Liver (tissue), 7 donors: ENCODE measurements at regions not wholly inside any gene's neighbourhood (a gene's known extent, or its start where the extent isn't known, plus 50 kb on each side); places are given as distances from the start of the nearest gene placed in this dataset.

Experiments used
- DNase-seq: peaks from one replicate; pipeline ENCODE4 v3.0.0-alpha.2; 2017; ENCODE audit warnings: low spot score
- H3K27ac ChIP-seq, 2 donors: one replicate each; pipeline ENCODE4 v1.7.0; 2013; ENCODE audit warnings: inconsistent platforms in 2 of 2, low read length in 2 of 2, control low read depth in 1 of 2, low read depth in 1 of 2, mild to moderate bottlenecking in 1 of 2
- H3K27me3 ChIP-seq, 4 donors: one replicate each; pipeline versions ENCODE4 v1.6.1 to v1.7.0; 2013; ENCODE audit warnings: low read length in 3 of 4, inconsistent platforms in 1 of 4, mild to moderate bottlenecking in 1 of 4, moderate library complexity in 1 of 4; ENCODE audit not compliant: control insufficient read depth in 4 of 4, insufficient read depth in 4 of 4
- H3K36me3 ChIP-seq, 4 donors: one replicate each; pipeline versions ENCODE4 v1.6.1 to v1.7.0; 2013; ENCODE audit warnings: low read length in 3 of 4, mild to moderate bottlenecking in 3 of 4, low read depth in 1 of 4, moderate library complexity in 1 of 4; ENCODE audit not compliant: control insufficient read depth in 4 of 4, insufficient read depth in 3 of 4
- H3K4me1 ChIP-seq, 4 donors: one replicate each; pipeline versions ENCODE4 v1.6.1 to v1.7.0; 2013; ENCODE audit warnings: low read length in 3 of 4, mild to moderate bottlenecking in 3 of 4, moderate library complexity in 1 of 4; ENCODE audit not compliant: control insufficient read depth in 4 of 4, insufficient read depth in 4 of 4
- H3K4me3 ChIP-seq, 3 donors: one replicate each; pipeline versions ENCODE4 v1.6.1 to v1.7.0; 2013; ENCODE audit warnings: low read length in 3 of 3, control low read depth in 1 of 3, low read depth in 1 of 3, mild to moderate bottlenecking in 1 of 3
- H3K9ac ChIP-seq, 2 donors: one replicate each; pipeline ENCODE4 v1.7.0; 2013; ENCODE audit warnings: low read length in 2 of 2, mild to moderate bottlenecking in 2 of 2, moderate library complexity in 2 of 2, control low read depth in 1 of 2, low read depth in 1 of 2
- H3K9me3 ChIP-seq, 4 donors: one replicate each; pipeline versions ENCODE4 v1.6.1 to v1.7.0; 2013; ENCODE audit warnings: low read length in 3 of 4; ENCODE audit not compliant: control insufficient read depth in 4 of 4
- EGR1 ChIP-seq, 2 donors: IDR thresholded peaks; 2 replicates each; pipeline ENCODE4 v1.6.1; 2016 to 2018; ENCODE audit warnings: antibody characterized with exemption in 2 of 2, low read depth in 2 of 2
- FOXA1 ChIP-seq: IDR thresholded peaks from 2 replicates; pipeline ENCODE4 v1.6.1; 2016; ENCODE audit warnings: antibody characterized with exemption
- FOXA2 ChIP-seq: IDR thresholded peaks from 2 replicates; pipeline ENCODE4 v1.6.1; 2016; ENCODE audit warnings: antibody characterized with exemption
- GABPA ChIP-seq, 2 donors: IDR thresholded peaks in 1 of 2; conservative IDR thresholded peaks in 1 of 2; 2 replicates each; pipeline ENCODE4 v1.6.1; 2016; ENCODE audit warnings: antibody characterized with exemption in 2 of 2, mild to moderate bottlenecking in 1 of 2, moderate library complexity in 1 of 2
- HNF4A ChIP-seq, 2 donors: conservative IDR thresholded peaks; 2 replicates each; pipeline ENCODE4 v1.6.1; 2016; ENCODE audit warnings: antibody characterized with exemption in 2 of 2, mild to moderate bottlenecking in 2 of 2
- HNF4G ChIP-seq: IDR thresholded peaks from 2 replicates; pipeline ENCODE4 v1.6.1; 2016; ENCODE audit warnings: antibody characterized with exemption
- JUND ChIP-seq, 2 donors: IDR thresholded peaks; 2 replicates each; pipeline ENCODE4 v1.6.1; 2016; ENCODE audit warnings: antibody characterized with exemption in 2 of 2
- NR2F2 ChIP-seq: IDR thresholded peaks from 2 replicates; pipeline ENCODE4 v1.6.1; 2016; ENCODE audit warnings: antibody characterized with exemption
- SP1 ChIP-seq: IDR thresholded peaks from 2 replicates; pipeline ENCODE4 v1.6.1; 2018; ENCODE audit warnings: antibody characterized with exemption, mild to moderate bottlenecking
- TAF1 ChIP-seq: conservative IDR thresholded peaks from 2 replicates; pipeline ENCODE4 v1.6.1; 2016; ENCODE audit warnings: antibody characterized with exemption, mild to moderate bottlenecking
- YY1 ChIP-seq: IDR thresholded peaks from 2 replicates; pipeline ENCODE4 v1.6.1; 2016; ENCODE audit warnings: antibody characterized with exemption, mild to moderate bottlenecking
- WGBS: extraction: QIAGEN DNeasy Blood & Tissue Kit; methylation state at CpG from one replicate; pipeline ENCODE4 v1.1.7; 2013; 5-methylcytosine and 5-hydroxymethylcytosine counted together
- TF ChIP-seq, protein P1 (sequence below): IDR thresholded peaks from 2 replicates; pipeline ENCODE4 v1.6.1; 2016; ENCODE audit warnings: antibody characterized with exemption
- TF ChIP-seq, protein P2 (sequence below): IDR thresholded peaks from 2 replicates; pipeline ENCODE4 v1.6.1; 2016; ENCODE audit warnings: antibody characterized with exemption
- donor health status: healthy.
- donor health status: healthy.
- donor health status: healthy.
- donor health status: healthy.

GRCh38 chr1:13901597-13901996, 201.6 kb downstream of the PRDM2 start:
- no peak overlapping the region for H3K9ac ChIP-seq
- H3K9me3 ChIP-seq, result no peaks in the 10 kb centered on the region
- DNase-seq, result no peak
- WGBS, result 76% methylated on average over 6 of the region's 6 CpGs
- H3K27ac ChIP-seq, result no peak overlapping the region
- no peaks in the 10 kb centered on the region for H3K4me1 ChIP-seq
- peaks cover 0 to 2% (median 0%) of the 10 kb centered on the region in 4 donors for H3K27me3 ChIP-seq
- TF ChIP-seq, protein P1, sequence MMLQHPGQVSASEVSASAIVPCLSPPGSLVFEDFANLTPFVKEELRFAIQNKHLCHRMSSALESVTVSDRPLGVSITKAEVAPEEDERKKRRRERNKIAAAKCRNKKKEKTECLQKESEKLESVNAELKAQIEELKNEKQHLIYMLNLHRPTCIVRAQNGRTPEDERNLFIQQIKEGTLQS, result no peak
- no peak for TF ChIP-seq NR2F2
- H3K36me3 ChIP-seq, result no peaks in the 10 kb centered on the region
- H3K4me3 ChIP-seq, result no peak overlapping the region

- 73% methylated on average over 3 of the region's 3 CpGs for WGBS
- Histone ChIP-seq H3K27ac (no peak overlapping the region), H3K4me1 (no peaks in the 10 kb centered on the region), H3K9me3 (no peaks in the 10 kb centered on the region), H3K36me3 (no peaks in the 10 kb centered on the region), H3K27me3 (no peaks in the 10 kb centered on the region), H3K9ac (no peak overlapping the region), H3K4me3 (no peak overlapping the region)
- TF ChIP-seq YY1, result no peak
- DNase-seq, result no peak
Measured at GRCh38 chr1:13908128-13908527, 208.1 kb downstream of the PRDM2 start.

- no peak for DNase-seq
- H3K36me3 ChIP-seq, result no peaks in the 10 kb centered on the region
- no peak overlapping the region for H3K4me3 ChIP-seq
- H3K4me1 ChIP-seq, result no peaks in the 10 kb centered on the region
- no peak overlapping the region for H3K9ac ChIP-seq
- no peaks in the 10 kb centered on the region for H3K27me3 ChIP-seq
- TF ChIP-seq FOXA2, result no peak
- no peak for TF ChIP-seq NR2F2
- TF ChIP-seq HNF4G, result no peak
- TF ChIP-seq, protein P1, result no peak
- TF ChIP-seq FOXA1, result no peak
- no peak for TF ChIP-seq JUND (IDR thresholded peaks at IDR 0.05)
- TF ChIP-seq, protein P2, sequence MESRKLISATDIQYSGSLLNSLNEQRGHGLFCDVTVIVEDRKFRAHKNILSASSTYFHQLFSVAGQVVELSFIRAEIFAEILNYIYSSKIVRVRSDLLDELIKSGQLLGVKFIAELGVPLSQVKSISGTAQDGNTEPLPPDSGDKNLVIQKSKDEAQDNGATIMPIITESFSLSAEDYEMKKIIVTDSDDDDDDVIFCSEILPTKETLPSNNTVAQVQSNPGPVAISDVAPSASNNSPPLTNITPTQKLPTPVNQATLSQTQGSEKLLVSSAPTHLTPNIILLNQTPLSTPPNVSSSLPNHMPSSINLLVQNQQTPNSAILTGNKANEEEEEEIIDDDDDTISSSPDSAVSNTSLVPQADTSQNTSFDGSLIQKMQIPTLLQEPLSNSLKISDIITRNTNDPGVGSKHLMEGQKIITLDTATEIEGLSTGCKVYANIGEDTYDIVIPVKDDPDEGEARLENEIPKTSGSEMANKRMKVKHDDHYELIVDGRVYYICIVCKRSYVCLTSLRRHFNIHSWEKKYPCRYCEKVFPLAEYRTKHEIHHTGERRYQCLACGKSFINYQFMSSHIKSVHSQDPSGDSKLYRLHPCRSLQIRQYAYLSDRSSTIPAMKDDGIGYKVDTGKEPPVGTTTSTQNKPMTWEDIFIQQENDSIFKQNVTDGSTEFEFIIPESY, result no peak
- no peak overlapping the region for H3K27ac ChIP-seq
- 78% methylated on average over 8 of the region's 8 CpGs for WGBS
- H3K9me3 ChIP-seq, result no peaks in the 10 kb centered on the region
Measured at GRCh38 chr1:13911697-13912619, 212.0 kb downstream of the PRDM2 start.

- Histone ChIP-seq H3K4me1 (no peaks in the 10 kb centered on the region), H3K9me3 (no peaks in the 10 kb centered on the region), H3K27me3 (no peaks in the 10 kb centered on the region), H3K9ac (no peak overlapping the region), H3K36me3 (no peaks in the 10 kb centered on the region), H3K4me3 (no peak overlapping the region), H3K27ac (no peak overlapping the region)
- 88% methylated on average over 1 of the region's 1 CpG for WGBS
- DNase-seq, result no peak
- no peak for TF ChIP-seq GABPA (IDR thresholded peaks at IDR 0.05 in 1 of 2, conservative IDR thresholded peaks at IDR 0.05 in 1 of 2)
- TF ChIP-seq HNF4A (conservative IDR thresholded peaks at IDR 0.05), result no peak
- TF ChIP-seq FOXA1, result no peak
- TF ChIP-seq TAF1, result no peak
- no peak for TF ChIP-seq FOXA2
- no peak for TF ChIP-seq HNF4G
- no peak for TF ChIP-seq SP1
- TF ChIP-seq EGR1 (IDR thresholded peaks at IDR 0.05; ENCODE audit: low read depth in 2 of 2), result no peak
- TF ChIP-seq NR2F2, result no peak
Measured at GRCh38 chr1:13913396-13913795, 213.4 kb downstream of the PRDM2 start.
